ENCODE measurements at regions not wholly inside any gene's neighbourhood (a gene's known extent, or its start where the extent isn't known, plus 50 kb on each side); places are given as distances from the start of the nearest gene placed in this dataset.
"Not testable (repeated sequence)": the region's sequence is repeated elsewhere in the genome, so short reads cannot be mapped to it uniquely, and the experiment has no call there.

- TF ChIP-seq HNF4G (IDR thresholded peaks at IDR 0.05; ENCODE audit: borderline replicate concordance, low read depth, low read length) (0 out of 2 replicates have a peak, but pooled peaks have one; percentile 8), ZNF362 (CRISPR knock-in tag; IDR thresholded peaks at IDR 0.05; ENCODE audit: borderline replicate concordance) (peak; percentile 37; the same call in 1 of the 2 replicates), ZNF652 (CRISPR knock-in tag; IDR thresholded peaks at IDR 0.05; ENCODE audit: borderline replicate concordance, low read depth) (peak; percentile 89), HNF4A (CRISPR knock-in tag; IDR thresholded peaks at IDR 0.05) (peak; percentile 41)
- intact Hi-C loops (cut with micrococcal nuclease; ENCODE audit: unreplicated experiment); H3K27ac ChIP-seq (ENCODE audit: extremely low read length, insufficient read depth, low read length); H3K9me3 ChIP-seq (ENCODE audit: low read length); POLR2A ChIA-PET; FAIRE-seq; H3K4me1 ChIP-seq (ENCODE audit: insufficient read depth, low read length); H3K4me3 ChIP-seq (replicated peaks in 1 of 3; ENCODE audit: insufficient read depth in 1 of 3, low read depth in 2 of 3, low read length in 3 of 3); H3K9ac ChIP-seq (ENCODE audit: insufficient read depth, low read depth, low read length); H3K36me3 ChIP-seq (replicated peaks in 1 of 2; ENCODE audit: control insufficient read depth in 1 of 2, insufficient read depth in 2 of 2, low read length in 2 of 2); CTCF ChIA-PET (ENCODE audit: low intra/inter-chr PET ratio, low total read pairs); H2AFZ ChIP-seq (ENCODE audit: low read length); H3K27me3 ChIP-seq (ENCODE audit: control insufficient read depth in 1 of 2, insufficient read depth in 2 of 2, low read length in 2 of 2); BruUV-seq (replicated peaks); in situ Hi-C loops (cut with HindIII; ENCODE audit: extremely low pct_ligation_motif_present, low pct_unique_long_range_greater_than_20kb); H3K4me2 ChIP-seq (ENCODE audit: low read depth, low read length); H4K20me1 ChIP-seq (ENCODE audit: insufficient read depth, low read length); H3K79me2 ChIP-seq (ENCODE audit: insufficient read depth, low read length); TF ChIP-seq HNF4G (CRISPR knock-in tag; IDR thresholded peaks at IDR 0.05; ENCODE audit: borderline replicate concordance, low read depth): not testable (repeated sequence)
- ATAC-seq (peak; percentile 94), DNase-seq (ENCODE audit: low spot score) (peak; percentile 45)
- 1% methylated on average over 4 of the region's 4 CpGs for WGBS (ENCODE audit: low lambda C conversion rate)
These were observed 699.2 kb downstream of the PRIM2 start for GRCh38 chr6:58016614-58017013.

- BruUV-seq (replicated peaks); intact Hi-C loops (cut with micrococcal nuclease; ENCODE audit: unreplicated experiment); DNase-seq (ENCODE audit: low spot score); H3K27ac ChIP-seq (ENCODE audit: extremely low read length, insufficient read depth, low read length); H3K9me3 ChIP-seq (ENCODE audit: low read length); H3K4me1 ChIP-seq (ENCODE audit: insufficient read depth, low read length); POLR2A ChIA-PET; H2AFZ ChIP-seq (ENCODE audit: low read length); CTCF ChIA-PET (ENCODE audit: low intra/inter-chr PET ratio, low total read pairs); H3K9ac ChIP-seq (ENCODE audit: insufficient read depth, low read depth, low read length); H4K20me1 ChIP-seq (ENCODE audit: insufficient read depth, low read length); H3K4me2 ChIP-seq (ENCODE audit: low read depth, low read length); ATAC-seq; H3K27me3 ChIP-seq (ENCODE audit: control insufficient read depth in 1 of 2, insufficient read depth in 2 of 2, low read length in 2 of 2); FAIRE-seq; in situ Hi-C loops (cut with HindIII; ENCODE audit: extremely low pct_ligation_motif_present, low pct_unique_long_range_greater_than_20kb); H3K79me2 ChIP-seq (ENCODE audit: insufficient read depth, low read length); H3K36me3 ChIP-seq (replicated peaks in 1 of 2; ENCODE audit: control insufficient read depth in 1 of 2, insufficient read depth in 2 of 2, low read length in 2 of 2); H3K4me3 ChIP-seq (replicated peaks in 1 of 3; ENCODE audit: insufficient read depth in 1 of 3, low read depth in 2 of 3, low read length in 3 of 3): not testable (repeated sequence)
- WGBS (ENCODE audit: low lambda C conversion rate) = 15% methylated on average over 5 of the region's 5 CpGs
These were observed 710.8 kb downstream of the PRIM2 start for GRCh38 chr6:58028188-58028587.

GRCh38 chr6:58038213-58038612, 720.8 kb downstream of the PRIM2 start:
- H3K4me2 ChIP-seq (ENCODE audit: low read depth, low read length); H3K79me2 ChIP-seq (ENCODE audit: insufficient read depth, low read length); H3K9ac ChIP-seq (ENCODE audit: insufficient read depth, low read depth, low read length); H3K4me3 ChIP-seq (replicated peaks in 1 of 3; ENCODE audit: insufficient read depth in 1 of 3, low read depth in 2 of 3, low read length in 3 of 3); ATAC-seq; H4K20me1 ChIP-seq (ENCODE audit: insufficient read depth, low read length); H3K27ac ChIP-seq (ENCODE audit: extremely low read length, insufficient read depth, low read length); H2AFZ ChIP-seq (ENCODE audit: low read length); BruUV-seq (replicated peaks); DNase-seq (ENCODE audit: low spot score); H3K36me3 ChIP-seq (replicated peaks in 1 of 2; ENCODE audit: control insufficient read depth in 1 of 2, insufficient read depth in 2 of 2, low read length in 2 of 2); CTCF ChIA-PET (ENCODE audit: low intra/inter-chr PET ratio, low total read pairs); H3K9me3 ChIP-seq (ENCODE audit: low read length); FAIRE-seq; POLR2A ChIA-PET; intact Hi-C loops (cut with micrococcal nuclease; ENCODE audit: unreplicated experiment); in situ Hi-C loops (cut with HindIII; ENCODE audit: extremely low pct_ligation_motif_present, low pct_unique_long_range_greater_than_20kb); H3K4me1 ChIP-seq (ENCODE audit: insufficient read depth, low read length); H3K27me3 ChIP-seq (ENCODE audit: control insufficient read depth in 1 of 2, insufficient read depth in 2 of 2, low read length in 2 of 2): not testable (repeated sequence)
- WGBS (ENCODE audit: low lambda C conversion rate) = 14% methylated on average over 11 of the region's 11 CpGs

- H3K36me3 ChIP-seq (replicated peaks in 1 of 2; ENCODE audit: control insufficient read depth in 1 of 2, insufficient read depth in 2 of 2, low read length in 2 of 2); H4K20me1 ChIP-seq (ENCODE audit: insufficient read depth, low read length); FAIRE-seq; H2AFZ ChIP-seq (ENCODE audit: low read length); CTCF ChIA-PET (ENCODE audit: low intra/inter-chr PET ratio, low total read pairs); in situ Hi-C loops (cut with HindIII; ENCODE audit: extremely low pct_ligation_motif_present, low pct_unique_long_range_greater_than_20kb); H3K4me3 ChIP-seq (replicated peaks in 1 of 3; ENCODE audit: insufficient read depth in 1 of 3, low read depth in 2 of 3, low read length in 3 of 3); H3K9ac ChIP-seq (ENCODE audit: insufficient read depth, low read depth, low read length); POLR2A ChIA-PET; H3K27ac ChIP-seq (ENCODE audit: extremely low read length, insufficient read depth, low read length); H3K27me3 ChIP-seq (ENCODE audit: control insufficient read depth in 1 of 2, insufficient read depth in 2 of 2, low read length in 2 of 2); BruUV-seq (replicated peaks); DNase-seq (ENCODE audit: low spot score); H3K9me3 ChIP-seq (ENCODE audit: low read length); H3K4me1 ChIP-seq (ENCODE audit: insufficient read depth, low read length); intact Hi-C loops (cut with micrococcal nuclease; ENCODE audit: unreplicated experiment); H3K4me2 ChIP-seq (ENCODE audit: low read depth, low read length); H3K79me2 ChIP-seq (ENCODE audit: insufficient read depth, low read length); ATAC-seq: not testable (repeated sequence)
- no CpG with 5 or more reads among the region's 1 CpG for WGBS (ENCODE audit: low lambda C conversion rate)
These were observed 729.2 kb downstream of the PRIM2 start for GRCh38 chr6:58046584-58046983.

Data from HepG2 (cell line).